Testis (tissue), 2 donors: ENCODE measurements at regions not wholly inside any gene's neighbourhood (a gene's known extent, or its start where the extent isn't known, plus 50 kb on each side); places are given as distances from the start of the nearest gene placed in this dataset.

Experiments used
- DNase-seq: peaks from one replicate; pipeline ENCODE4 v3.0.0-alpha.2; 2019
- H3K27ac ChIP-seq, 2 donors: fragments of 200-600 bp; sonication (generic); one replicate each; pipeline ENCODE4 v1.5.1; 2019
- H3K27me3 ChIP-seq: fragments of 200-600 bp; sonication (generic); one replicate; pipeline ENCODE4 v1.5.1; 2019
- H3K36me3 ChIP-seq: fragments of 200-600 bp; sonication (generic); one replicate; pipeline ENCODE4 v1.5.1; 2017; ENCODE audit warnings: low read depth; ENCODE audit errors: missing control alignments
- H3K4me1 ChIP-seq: fragments of 200-600 bp; sonication (generic); one replicate; pipeline ENCODE4 v1.5.1; 2019
- H3K4me3 ChIP-seq, 2 donors: fragments of 200-600 bp; sonication (generic); one replicate each; pipeline ENCODE4 v1.5.1; 2017 to 2019
- H3K9me3 ChIP-seq: fragments of 200-600 bp; sonication (generic); one replicate; pipeline ENCODE4 v1.5.1; 2017
- CTCF ChIP-seq, 3 experiments: fragments of 450-650 bp in 2 of 3; fragments of 200-600 bp in 1 of 3; sonication (generic) in 1 of 3; IDR thresholded peaks; one replicate each; pipeline ENCODE4 v1.5.1; 2016 to 2019; ENCODE audit warnings: antibody characterized with exemption in 3 of 3, mild to moderate bottlenecking in 2 of 3, moderate library complexity in 1 of 3
- POLR2A ChIP-seq: fragments of 450-650 bp; IDR thresholded peaks from one replicate; pipeline ENCODE4 v1.6.1; 2017; ENCODE audit warnings: antibody characterized with exemption, mild to moderate bottlenecking, moderate library complexity
- WGBS, 2 donors: methylation state at CpG; one replicate each; pipeline ENCODE4 v1.1.5; 2018; 5-methylcytosine and 5-hydroxymethylcytosine counted together
- intact Hi-C: fragments of 100-400 bp; cut with DNase I; formaldehyde crosslinking; loops from one replicate; pipeline ENCODE4 v1.15.1; 2023; ENCODE audit warnings: low total_unique reads

GRCh38 chr10:59538623-59539022 is 171.0 kb downstream of the SLC16A9 start:
- WGBS, 2 donors = 57 to 69% methylated on average over 11 of the region's 11 CpGs
- Histone ChIP-seq H3K36me3 (no peaks in the 10 kb centered on the region), H3K4me1 (peaks cover 7% of the 10 kb centered on the region), H3K4me3 (no peak overlapping the region), H3K27me3 (no peaks in the 10 kb centered on the region), H3K9me3 (no peaks in the 10 kb centered on the region), H3K27ac (no peak overlapping the region)
- TF ChIP-seq CTCF (IDR thresholded peaks at IDR 0.05) (no peak), POLR2A (no peak)
- intact Hi-C loops = no loop called here
- no peak for DNase-seq

GRCh38 chr10:59537501-59537900 is 172.1 kb downstream of the SLC16A9 start:
- intact Hi-C loops = no loop called here
- Histone ChIP-seq H3K36me3 (no peaks in the 10 kb centered on the region), H3K4me1 (peaks cover 7% of the 10 kb centered on the region), H3K27me3 (no peaks in the 10 kb centered on the region), H3K4me3 (no peak overlapping the region), H3K27ac (no peak overlapping the region), H3K9me3 (no peaks in the 10 kb centered on the region)
- no peak for TF ChIP-seq POLR2A
- no peak for TF ChIP-seq CTCF (IDR thresholded peaks at IDR 0.05)
- WGBS, 2 donors = 54 to 64% methylated on average over 4 of the region's 4 CpGs
- DNase-seq = no peak

GRCh38 chr10:59536167-59537014 is 173.3 kb downstream of the SLC16A9 start:
- Histone ChIP-seq H3K36me3 (no peaks in the 10 kb centered on the region), H3K4me3 (no peak overlapping the region), H3K9me3 (no peaks in the 10 kb centered on the region), H3K27me3 (no peaks in the 10 kb centered on the region), H3K27ac (peak overlapping the region in 1 of 2 donors; percentile 17), H3K4me1 (peaks cover 7% of the 10 kb centered on the region)
- intact Hi-C loops = no loop called here
- no peak for TF ChIP-seq POLR2A
- TF ChIP-seq CTCF (IDR thresholded peaks at IDR 0.05) = no peak
- WGBS, 2 donors = 19 to 22% methylated on average over 4 of the region's 4 CpGs
- no peak for DNase-seq

- Histone ChIP-seq H3K9me3 (no peaks in the 10 kb centered on the region), H3K4me3 (no peak overlapping the region), H3K36me3 (no peaks in the 10 kb centered on the region), H3K27me3 (no peaks in the 10 kb centered on the region), H3K4me1 (no peaks in the 10 kb centered on the region), H3K27ac (no peak overlapping the region)
- no peak for TF ChIP-seq POLR2A
- no peak for TF ChIP-seq CTCF (IDR thresholded peaks at IDR 0.05)
- WGBS, 2 donors = 0 to 62% methylated on average over 1 of the region's 1 CpG
- no peak for DNase-seq
- intact Hi-C loops = no loop called here
These were observed 162.0 kb upstream of the FAM13C start for GRCh38 chr10:59524348-59524747.

GRCh38 chr10:59523851-59524250 is 161.5 kb upstream of the FAM13C start:
- no peak for TF ChIP-seq POLR2A
- no peak for TF ChIP-seq CTCF (IDR thresholded peaks at IDR 0.05)
- WGBS, 2 donors = 49 to 54% methylated on average over 6 of the region's 6 CpGs
- intact Hi-C loops = no loop called here
- Histone ChIP-seq H3K27ac (no peak overlapping the region), H3K36me3 (no peaks in the 10 kb centered on the region), H3K4me1 (no peaks in the 10 kb centered on the region), H3K9me3 (no peaks in the 10 kb centered on the region), H3K27me3 (no peaks in the 10 kb centered on the region), H3K4me3 (no peak overlapping the region)
- no peak for DNase-seq
